ENCODE measurements at regions not wholly inside any gene's neighbourhood (a gene's known extent, or its start where the extent isn't known, plus 50 kb on each side); places are given as distances from the start of the nearest gene placed in this dataset.

GRCh38 chr2:63755216-63755615 lies 86.5 kb upstream of the UGP2 start:
- no peak for DNase-seq
- H3K4me2 ChIP-seq (ENCODE audit: insufficient read depth, low read length), result no peak overlapping the region
- no peak overlapping the region for H3K9ac ChIP-seq (ENCODE audit: low read depth, low read length)

GRCh38 chr2:63755965-63756364 lies 85.7 kb upstream of the UGP2 start:
- Histone ChIP-seq H3K27me3 (ENCODE audit: insufficient read depth, low read length, poor library complexity) (no peaks in the 10 kb centered on the region), H4K20me1 (ENCODE audit: insufficient read depth, low read length) (no peaks in the 10 kb centered on the region), H3K9ac (ENCODE audit: low read depth, low read length) (no peak overlapping the region), H3K9me3 (ENCODE audit: insufficient read depth, low read length, severe bottlenecking) (no peaks in the 10 kb centered on the region), H3K4me3 (ENCODE audit: low read depth in 1 of 2, low read length in 2 of 2) (no peak overlapping the region), H3K27ac (ENCODE audit: low read length) (no peak overlapping the region), H3K36me3 (ENCODE audit: insufficient read depth, low read length) (no peaks in the 10 kb centered on the region), H3K4me1 (ENCODE audit: insufficient read depth, low read length) (no peaks in the 10 kb centered on the region; the same call in 1 of the 2 replicates), H3K79me2 (ENCODE audit: insufficient read depth, low read length) (no peaks in the 10 kb centered on the region), H3K4me2 (ENCODE audit: insufficient read depth, low read length) (no peak overlapping the region), H2AFZ (ENCODE audit: low read depth, low read length) (no peak overlapping the region)
- TF ChIP-seq CTCF (IDR thresholded peaks at IDR 0.05; ENCODE audit: borderline replicate concordance, extremely low read depth, low read length, poor library complexity, severe bottlenecking), result no peak
- no peak for TF ChIP-seq EZH2 (IDR thresholded peaks at IDR 0.05; ENCODE audit: borderline replicate concordance, low read depth, low read length, severe bottlenecking)
- ATAC-seq (ENCODE audit: insufficient read depth, low read depth) (no peak), DNase-seq (no peak)

More at GRCh38 chr2:63755216-63755615, 86.5 kb upstream of the UGP2 start:
- Histone ChIP-seq H3K36me3 (ENCODE audit: insufficient read depth, low read length) (no peaks in the 10 kb centered on the region), H3K27me3 (ENCODE audit: insufficient read depth, low read length, poor library complexity) (no peaks in the 10 kb centered on the region), H3K27ac (ENCODE audit: low read length) (no peak overlapping the region), H3K79me2 (ENCODE audit: insufficient read depth, low read length) (no peaks in the 10 kb centered on the region), H3K4me3 (ENCODE audit: low read depth in 1 of 2, low read length in 2 of 2) (no peak overlapping the region), H2AFZ (ENCODE audit: low read depth, low read length) (no peak overlapping the region), H3K4me1 (ENCODE audit: insufficient read depth, low read length) (no peaks in the 10 kb centered on the region; the same call in 1 of the 2 replicates), H4K20me1 (ENCODE audit: insufficient read depth, low read length) (no peaks in the 10 kb centered on the region), H3K9me3 (ENCODE audit: insufficient read depth, low read length, severe bottlenecking) (no peaks in the 10 kb centered on the region)
- ATAC-seq (ENCODE audit: insufficient read depth, low read depth), result no peak
- TF ChIP-seq CTCF (IDR thresholded peaks at IDR 0.05; ENCODE audit: borderline replicate concordance, extremely low read depth, low read length, poor library complexity, severe bottlenecking) (no peak), EZH2 (IDR thresholded peaks at IDR 0.05; ENCODE audit: borderline replicate concordance, low read depth, low read length, severe bottlenecking) (no peak)

GRCh38 chr2:63763391-63763941 lies 78.2 kb upstream of the UGP2 start:
- ATAC-seq (ENCODE audit: insufficient read depth, low read depth), result no peak
- Histone ChIP-seq H2AFZ (ENCODE audit: low read depth, low read length) (no peak overlapping the region), H4K20me1 (ENCODE audit: insufficient read depth, low read length) (no peaks in the 10 kb centered on the region), H3K36me3 (ENCODE audit: insufficient read depth, low read length) (no peaks in the 10 kb centered on the region), H3K4me1 (ENCODE audit: insufficient read depth, low read length) (no peaks in the 10 kb centered on the region; the same call in 1 of the 2 replicates), H3K79me2 (ENCODE audit: insufficient read depth, low read length) (no peaks in the 10 kb centered on the region), H3K9me3 (ENCODE audit: insufficient read depth, low read length, severe bottlenecking) (peaks cover 8% of the 10 kb centered on the region), H3K9ac (ENCODE audit: low read depth, low read length) (no peak overlapping the region), H3K4me2 (ENCODE audit: insufficient read depth, low read length) (no peak overlapping the region), H3K27me3 (ENCODE audit: insufficient read depth, low read length, poor library complexity) (no peaks in the 10 kb centered on the region), H3K27ac (ENCODE audit: low read length) (no peak overlapping the region), H3K4me3 (ENCODE audit: low read depth in 1 of 2, low read length in 2 of 2) (no peak overlapping the region)
- TF ChIP-seq CTCF (IDR thresholded peaks at IDR 0.05; ENCODE audit: borderline replicate concordance, extremely low read depth, low read length, poor library complexity, severe bottlenecking), result no peak
- TF ChIP-seq EZH2 (IDR thresholded peaks at IDR 0.05; ENCODE audit: borderline replicate concordance, low read depth, low read length, severe bottlenecking), result no peak
- DNase-seq, result no peak
